BJ (cell line): ENCODE measurements at regions not wholly inside any gene's neighbourhood (a gene's known extent, or its start where the extent isn't known, plus 50 kb on each side); places are given as distances from the start of the nearest gene placed in this dataset.
"Not testable (repeated sequence)": the region's sequence is repeated elsewhere in the genome, so short reads cannot be mapped to it uniquely, and the experiment has no call there.

Experiments used
- CTCF ChIA-PET: fragments of 350-600 bp; formaldehyde crosslinking; extraction: SDS; loops from one replicate; lab custom pipeline; 2021; ENCODE audit warnings: antibody characterized with exemption, inconsistent platforms; lab: Yijun Ruan, JAX
- POLR2A ChIA-PET: fragments of 300-600 bp; sonication (Branson Sonifier 250); formaldehyde crosslinking; extraction: SDS; loops from one replicate; lab custom pipeline; 2021; ENCODE audit warnings: antibody characterized with exemption; lab: Charles Lee
- DNase-seq: peaks from one replicate; pipeline ENCODE4 v3.0.0-alpha.2; 2011; ENCODE audit warnings: low read depth
- H3K27me3 ChIP-seq: 2 replicates; pipeline ENCODE4 v1.6.0; 2011; ENCODE audit warnings: low read length; ENCODE audit not compliant: control insufficient read depth, insufficient read depth
- H3K36me3 ChIP-seq: 2 replicates; pipeline ENCODE4 v1.5.1; 2011; ENCODE audit warnings: low read length; ENCODE audit not compliant: control insufficient read depth, insufficient read depth
- H3K4me3 ChIP-seq: 2 replicates; pipeline ENCODE4 v1.5.1; 2011; ENCODE audit warnings: low read depth, mild to moderate bottlenecking, control low read depth, low read length
- TF ChIP-seq, protein P1 (sequence below): IDR thresholded peaks from 2 replicates; pipeline ENCODE4 v1.5.1; 2011; ENCODE audit warnings: low read depth, mild to moderate bottlenecking, control low read depth, inconsistent platforms, low read length, moderate library complexity; ENCODE audit not compliant: insufficient read depth

DNA sequence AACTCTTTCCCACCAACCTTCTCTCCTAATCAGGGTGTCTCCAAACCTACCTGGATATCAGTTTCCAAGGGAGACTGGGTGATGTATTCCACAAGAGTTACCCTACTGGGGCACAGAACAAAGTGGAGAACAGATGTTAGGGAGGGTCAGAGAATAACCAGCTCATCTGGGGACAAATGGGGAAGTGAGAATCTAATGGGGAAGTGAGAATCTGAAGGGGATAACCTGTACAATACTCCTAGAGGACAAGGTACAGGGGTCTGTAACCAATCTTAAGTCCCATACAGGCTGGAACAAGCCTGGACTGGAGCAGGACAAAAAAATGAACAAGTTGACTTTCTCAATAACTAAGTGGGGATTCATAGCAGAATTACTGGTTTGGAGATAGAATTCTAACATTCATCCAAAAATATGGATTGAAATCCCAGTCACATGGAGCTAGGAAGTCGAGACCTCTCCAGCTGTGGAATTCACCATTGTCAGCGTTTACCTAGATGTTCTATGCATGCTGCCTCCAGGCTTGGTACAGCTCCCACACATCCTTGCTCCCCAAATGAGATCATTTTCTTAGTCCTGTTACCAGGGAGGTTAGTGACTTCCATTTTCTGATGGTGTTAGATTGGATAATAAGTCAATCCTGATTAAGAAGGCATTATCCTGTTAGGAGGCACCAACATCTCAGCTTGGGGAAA, 214.8 kb upstream of the MOCS1 start:
- no peaks in the 10 kb centered on the region for H3K36me3 ChIP-seq
- H3K27me3 ChIP-seq, result no peaks in the 10 kb centered on the region
- H3K4me3 ChIP-seq, result no peak overlapping the region
- no peak for DNase-seq
- TF ChIP-seq, protein P1, sequence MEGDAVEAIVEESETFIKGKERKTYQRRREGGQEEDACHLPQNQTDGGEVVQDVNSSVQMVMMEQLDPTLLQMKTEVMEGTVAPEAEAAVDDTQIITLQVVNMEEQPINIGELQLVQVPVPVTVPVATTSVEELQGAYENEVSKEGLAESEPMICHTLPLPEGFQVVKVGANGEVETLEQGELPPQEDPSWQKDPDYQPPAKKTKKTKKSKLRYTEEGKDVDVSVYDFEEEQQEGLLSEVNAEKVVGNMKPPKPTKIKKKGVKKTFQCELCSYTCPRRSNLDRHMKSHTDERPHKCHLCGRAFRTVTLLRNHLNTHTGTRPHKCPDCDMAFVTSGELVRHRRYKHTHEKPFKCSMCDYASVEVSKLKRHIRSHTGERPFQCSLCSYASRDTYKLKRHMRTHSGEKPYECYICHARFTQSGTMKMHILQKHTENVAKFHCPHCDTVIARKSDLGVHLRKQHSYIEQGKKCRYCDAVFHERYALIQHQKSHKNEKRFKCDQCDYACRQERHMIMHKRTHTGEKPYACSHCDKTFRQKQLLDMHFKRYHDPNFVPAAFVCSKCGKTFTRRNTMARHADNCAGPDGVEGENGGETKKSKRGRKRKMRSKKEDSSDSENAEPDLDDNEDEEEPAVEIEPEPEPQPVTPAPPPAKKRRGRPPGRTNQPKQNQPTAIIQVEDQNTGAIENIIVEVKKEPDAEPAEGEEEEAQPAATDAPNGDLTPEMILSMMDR, result no peak
- ChIA-PET CTCF (interaction anchor here (0.6 to 1.3 kb wide), 3 partner anchors 10 to 17 kb away, joined by 3 read pairs; no protein-coding TSS in a partner anchor), POLR2A (no interaction called here)

DNA sequence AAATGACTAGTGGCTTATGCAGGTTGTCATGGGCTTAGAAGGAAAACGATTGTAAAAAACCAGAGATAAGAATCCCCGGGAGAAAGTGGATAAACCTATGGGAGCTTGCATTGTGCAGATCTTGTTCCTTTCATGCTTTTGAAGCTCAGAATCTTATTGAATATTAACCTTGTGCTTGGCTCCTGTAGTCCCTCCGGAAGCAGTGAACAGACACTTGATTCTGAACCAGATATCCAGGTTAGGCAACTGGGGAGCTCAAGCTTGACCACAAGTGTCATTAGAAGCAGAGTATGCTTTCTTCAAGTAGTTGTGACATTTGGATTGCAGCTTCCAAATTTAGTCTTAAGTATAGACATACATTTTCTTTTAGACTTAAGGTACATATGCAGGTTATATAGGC, 212.6 kb upstream of the MOCS1 start:
- no peaks in the 10 kb centered on the region for H3K27me3 ChIP-seq
- no peak overlapping the region for H3K4me3 ChIP-seq
- ChIA-PET POLR2A (no interaction called here), CTCF (no interaction called here)
- H3K36me3 ChIP-seq, result no peaks in the 10 kb centered on the region
- no peak for DNase-seq
- TF ChIP-seq, protein P1, result no peak

DNA sequence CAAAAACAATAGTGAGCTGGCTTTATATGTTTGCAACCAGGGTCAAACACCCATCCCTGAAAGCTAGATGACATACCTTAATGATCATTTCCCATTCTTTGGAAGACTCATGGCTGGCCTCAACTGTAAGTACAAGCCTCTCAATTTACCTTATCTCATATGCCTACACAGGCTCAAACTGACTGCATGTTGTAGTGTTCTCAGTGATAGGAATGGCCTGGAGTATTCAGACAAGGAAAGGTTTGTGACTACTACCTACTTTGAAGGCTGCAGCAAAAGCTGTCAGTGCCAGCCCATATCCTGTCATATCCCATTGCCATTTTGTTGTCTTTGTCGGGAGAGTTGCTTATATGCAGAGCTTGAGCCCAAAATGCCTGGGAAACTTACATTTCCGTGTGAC, 205.2 kb upstream of the MOCS1 start:
- ChIA-PET CTCF (interaction anchor here (0.8 to 0.9 kb wide), 2 partner anchors 10 to 58 kb away, joined by 3 read pairs; no protein-coding TSS in a partner anchor), POLR2A (no interaction called here)
- no peak for DNase-seq
- no peaks in the 10 kb centered on the region for H3K36me3 ChIP-seq
- TF ChIP-seq, protein P1, result no peak
- no peak overlapping the region for H3K4me3 ChIP-seq
- H3K27me3 ChIP-seq, result no peaks in the 10 kb centered on the region

DNA sequence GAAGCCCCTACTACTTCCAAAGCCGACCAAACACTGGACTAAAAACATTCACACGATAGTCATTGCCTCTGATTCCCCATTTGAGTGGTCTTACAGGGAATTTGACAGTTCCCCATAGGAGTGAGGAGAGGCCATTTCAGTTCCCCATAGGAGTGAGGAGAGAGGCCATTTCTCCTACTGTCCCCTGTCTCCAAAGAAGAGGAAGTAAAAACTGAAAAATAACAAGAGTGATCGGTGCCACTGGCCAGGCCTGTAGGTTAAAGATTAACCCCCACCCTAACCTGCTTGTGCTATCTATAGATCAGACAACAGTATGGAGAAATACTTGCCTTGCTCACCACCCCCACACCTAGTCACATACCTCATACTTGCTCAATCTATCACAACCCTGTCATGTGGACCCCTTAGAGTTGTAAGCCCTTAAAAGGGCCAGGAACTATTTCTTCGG, 204.0 kb upstream of the MOCS1 start:
- CTCF ChIA-PET, result interaction anchor here (0.9 kb wide), 1 partner anchor 11 kb away, joined by 3 read pairs; no protein-coding TSS in a partner anchor
- TF ChIP-seq, protein P1, result no peak

DNA sequence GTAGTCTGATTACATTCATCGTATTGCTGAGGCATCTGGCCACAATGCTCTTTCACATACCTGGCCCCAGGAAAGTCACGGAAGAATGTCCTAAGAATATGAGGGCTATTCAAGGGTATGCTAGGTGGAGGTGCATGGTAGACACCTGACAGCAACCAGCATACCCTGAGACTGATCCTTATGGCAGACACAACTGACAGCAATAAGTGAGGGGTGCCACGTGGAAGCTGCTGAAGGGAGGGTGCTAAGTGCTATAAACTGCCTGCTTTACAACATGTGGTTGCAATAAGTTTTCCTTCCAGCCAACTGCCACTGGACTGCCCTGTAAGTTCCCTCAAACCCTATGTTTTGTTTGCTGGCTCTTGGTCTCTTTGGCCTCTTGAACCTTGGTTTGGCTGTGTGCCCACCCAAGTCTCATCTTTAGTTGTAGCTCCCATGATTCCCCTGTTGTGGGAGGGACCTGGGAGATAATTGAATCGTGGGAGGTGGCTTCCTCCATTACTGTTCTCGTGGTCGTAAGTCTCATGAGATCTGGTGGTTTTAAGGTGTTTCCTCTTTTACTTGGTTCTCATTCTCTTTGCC, 201.3 kb upstream of the MOCS1 start:
- DNase-seq, result no peak
- CTCF ChIA-PET, result no interaction called here
- Histone ChIP-seq H3K4me3 (no peak overlapping the region), H3K36me3 (no peaks in the 10 kb centered on the region), H3K27me3 (no peaks in the 10 kb centered on the region)
- TF ChIP-seq, protein P1, result no peak
- POLR2A ChIA-PET, result no interaction called here

More for the DNA sequence above, 204.0 kb upstream of the MOCS1 start:
- no peak for DNase-seq
- H3K4me3 ChIP-seq, result no peak overlapping the region
- POLR2A ChIA-PET, result no interaction called here
- H3K36me3 ChIP-seq, result no peaks in the 10 kb centered on the region
- no peaks in the 10 kb centered on the region for H3K27me3 ChIP-seq

DNA sequence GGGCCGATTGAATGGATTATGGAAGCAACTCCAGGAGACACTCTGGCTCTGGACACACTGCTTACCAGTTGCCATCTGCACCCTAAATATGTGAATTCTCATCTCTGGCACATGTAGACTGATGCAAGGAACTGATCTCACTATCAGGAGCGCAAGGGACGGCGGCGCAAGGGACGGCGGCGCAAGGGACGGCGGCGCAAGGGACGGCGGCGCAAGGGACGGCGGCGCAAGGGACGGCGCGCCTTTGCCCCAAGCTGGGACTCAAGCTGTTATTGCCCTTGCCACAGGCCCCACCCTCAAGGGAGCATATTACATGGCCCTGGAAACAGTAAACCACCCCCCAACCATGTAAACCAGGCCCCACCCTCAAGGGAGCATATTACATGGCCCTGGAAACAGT, 199.7 kb upstream of the MOCS1 start:
- DNase-seq, CTCF ChIA-PET, H3K27me3 ChIP-seq, H3K36me3 ChIP-seq, POLR2A ChIA-PET, H3K4me3 ChIP-seq: not testable (repeated sequence)
